CD14-positive monocyte (primary cell): ENCODE measurements at regions not wholly inside any gene's neighbourhood (a gene's known extent, or its start where the extent isn't known, plus 50 kb on each side); places are given as distances from the start of the nearest gene placed in this dataset.

Experiments
- DNase-seq, 3 donors: peaks; one replicate each; pipeline ENCODE4 v3.0.0-alpha.2; 2011 to 2022
- H2AFZ ChIP-seq: 2 replicates; pipeline ENCODE4 v1.6.0; 2012; ENCODE audit warnings: mild to moderate bottlenecking, low read depth, low read length, inconsistent platforms; ENCODE audit not compliant: insufficient read depth, poor library complexity, severe bottlenecking
- H3K27ac ChIP-seq, 2 donors: 1 replicate in 1 of 2; 2 replicates in 1 of 2; pipeline ENCODE4 v1.5.1; 2012 to 2013; ENCODE audit warnings: low read length in 2 of 2, control low read depth in 1 of 2, inconsistent platforms in 1 of 2, low read depth in 1 of 2, mild to moderate bottlenecking in 1 of 2
- H3K27me3 ChIP-seq, 2 donors: one replicate each; pipeline versions ENCODE4 v1.6.0 to v1.6.1; 2011 to 2013; ENCODE audit warnings: low read length in 2 of 2; ENCODE audit not compliant: control insufficient read depth in 2 of 2, insufficient read depth in 2 of 2
- H3K36me3 ChIP-seq, 2 donors: replicated peaks in 1 of 2; 1 replicate in 1 of 2; 2 replicates in 1 of 2; pipeline versions ENCODE4 v1.5.1 to v1.6.1; 2012 to 2013; ENCODE audit warnings: low read length in 2 of 2, control low read depth in 1 of 2, inconsistent platforms in 1 of 2, mild to moderate bottlenecking in 1 of 2; ENCODE audit not compliant: insufficient read depth in 2 of 2, control insufficient read depth in 1 of 2
- H3K4me1 ChIP-seq, 2 donors: 1 replicate in 1 of 2; 2 replicates in 1 of 2; pipeline versions ENCODE4 v1.5.1 to v1.6.1; 2012 to 2013; ENCODE audit warnings: low read length in 2 of 2, control low read depth in 1 of 2, inconsistent platforms in 1 of 2, mild to moderate bottlenecking in 1 of 2, moderate library complexity in 1 of 2; ENCODE audit not compliant: insufficient read depth in 2 of 2, control insufficient read depth in 1 of 2
- H3K4me2 ChIP-seq: replicated peaks from 2 replicates; pipeline ENCODE3; 2012; ENCODE audit warnings: low read length, moderate library complexity, mild to moderate bottlenecking; ENCODE audit not compliant: poor library complexity, severe bottlenecking; ENCODE audit errors: extremely low read depth
- H3K4me3 ChIP-seq, 3 experiments: fragments of 200-600 bp in 1 of 3; sonication (generic) in 1 of 3; replicated peaks in 1 of 3; 1 replicate in 2 of 3; 2 replicates in 1 of 3; pipeline ENCODE4 v1.5.1; 2011 to 2013; ENCODE audit warnings: low read length in 3 of 3, mild to moderate bottlenecking in 3 of 3, control low read depth in 2 of 3, low read depth in 2 of 3, inconsistent platforms in 1 of 3, moderate library complexity in 1 of 3
- H3K79me2 ChIP-seq: 2 replicates; pipeline ENCODE4 v1.6.0; 2012; ENCODE audit warnings: mild to moderate bottlenecking, control low read depth, inconsistent platforms, low read length, moderate library complexity; ENCODE audit not compliant: insufficient read depth
- H3K9ac ChIP-seq: 2 replicates; pipeline ENCODE4 v1.6.0; 2017; ENCODE audit warnings: low read length, mild to moderate bottlenecking; ENCODE audit not compliant: insufficient read depth, poor library complexity, severe bottlenecking
- H3K9me3 ChIP-seq, 2 donors: replicated peaks in 1 of 2; 1 replicate in 1 of 2; 2 replicates in 1 of 2; pipeline versions ENCODE4 v1.5.1 to v1.6.1; 2012 to 2013; ENCODE audit warnings: low read length in 2 of 2, control low read depth in 1 of 2; ENCODE audit not compliant: control insufficient read depth in 1 of 2, insufficient read depth in 1 of 2
- H4K20me1 ChIP-seq: 2 replicates; pipeline ENCODE4 v1.6.0; 2012; ENCODE audit warnings: mild to moderate bottlenecking, low read length, control low read depth, moderate library complexity; ENCODE audit not compliant: insufficient read depth
- H3K27ac Mint-ChIP-seq, 7 donors: one replicate each; pipeline ENCODE4 v1.8.0; 2020; ENCODE audit warnings: mild to moderate bottlenecking in 7 of 7, mixed read lengths in 7 of 7, moderate library complexity in 6 of 7, inconsistent platforms in 2 of 7
- H3K27me3 Mint-ChIP-seq, 3 donors: one replicate each; pipeline ENCODE4 v1.8.0; 2021 to 2022; ENCODE audit warnings: low read depth in 3 of 3, mild to moderate bottlenecking in 3 of 3, mixed read lengths in 3 of 3, moderate library complexity in 3 of 3, inconsistent platforms in 1 of 3
- H3K36me3 Mint-ChIP-seq, 2 donors: one replicate each; pipeline ENCODE4 v1.8.0; 2020; ENCODE audit warnings: mixed read lengths in 2 of 2, inconsistent platforms in 1 of 2, mild to moderate bottlenecking in 1 of 2
- H3K4me1 Mint-ChIP-seq: one replicate; pipeline ENCODE4 v1.8.0; 2020; ENCODE audit warnings: mild to moderate bottlenecking, mixed read lengths
- H3K4me3 Mint-ChIP-seq, 2 donors: one replicate each; pipeline ENCODE4 v1.8.0; 2020; ENCODE audit warnings: mild to moderate bottlenecking in 2 of 2, mixed read lengths in 2 of 2, moderate library complexity in 1 of 2
- H3K9me3 Mint-ChIP-seq, 7 donors: one replicate each; pipeline ENCODE4 v1.8.0; 2020 to 2022; ENCODE audit warnings: mixed read lengths in 7 of 7, mild to moderate bottlenecking in 6 of 7, moderate library complexity in 6 of 7, inconsistent platforms in 2 of 7
- WGBS: methylation state at CpG from one replicate; pipeline ENCODE4 v1.1.5; 2013; ENCODE audit warnings: missing lambda C conversion rate; ENCODE audit not compliant: insufficient coverage; 5-methylcytosine and 5-hydroxymethylcytosine counted together
- intact Hi-C, 2 donors: fragments of 100-400 bp; cut with micrococcal nuclease; formaldehyde crosslinking; loops; one replicate each; pipeline versions ENCODE4 v1.15.0 to v1.15.1; 2023
- TF ChIP-seq, protein P1 (sequence below): fragments of 200-600 bp; IDR thresholded peaks from one replicate; pipeline ENCODE4 v1.8.0; 2022; ENCODE audit warnings: antibody characterized with exemption, mild to moderate bottlenecking

- DNase-seq: no peak
- H4K20me1 ChIP-seq: no peaks in the 10 kb centered on the region
- H3K27ac ChIP-seq: no peak overlapping the region
- H3K4me1 ChIP-seq: peaks cover 0 to 7% of the 10 kb centered on the region in 2 donors
- H3K27me3 ChIP-seq: no peaks in the 10 kb centered on the region
- H3K4me2 ChIP-seq: no peak overlapping the region
- H3K36me3 ChIP-seq: no peaks in the 10 kb centered on the region
- intact Hi-C loops: no loop called here
- no peaks in the 10 kb centered on the region for H3K79me2 ChIP-seq
- no peak overlapping the region for H3K27ac Mint-ChIP-seq
- H3K4me3 Mint-ChIP-seq: no peak overlapping the region
- peaks cover 5% of the 10 kb centered on the region for H3K4me1 Mint-ChIP-seq
- WGBS: no CpG with 5 or more reads among the region's 2 CpGs
- H3K9me3 ChIP-seq: peaks cover 0 to 4% of the 10 kb centered on the region in 2 donors
- no peak overlapping the region for H3K4me3 ChIP-seq
- H3K27me3 Mint-ChIP-seq: peaks cover 0 to 1% (median 0%) of the 10 kb centered on the region in 3 donors
- no peaks in the 10 kb centered on the region for H3K36me3 Mint-ChIP-seq
- TF ChIP-seq, protein P1, sequence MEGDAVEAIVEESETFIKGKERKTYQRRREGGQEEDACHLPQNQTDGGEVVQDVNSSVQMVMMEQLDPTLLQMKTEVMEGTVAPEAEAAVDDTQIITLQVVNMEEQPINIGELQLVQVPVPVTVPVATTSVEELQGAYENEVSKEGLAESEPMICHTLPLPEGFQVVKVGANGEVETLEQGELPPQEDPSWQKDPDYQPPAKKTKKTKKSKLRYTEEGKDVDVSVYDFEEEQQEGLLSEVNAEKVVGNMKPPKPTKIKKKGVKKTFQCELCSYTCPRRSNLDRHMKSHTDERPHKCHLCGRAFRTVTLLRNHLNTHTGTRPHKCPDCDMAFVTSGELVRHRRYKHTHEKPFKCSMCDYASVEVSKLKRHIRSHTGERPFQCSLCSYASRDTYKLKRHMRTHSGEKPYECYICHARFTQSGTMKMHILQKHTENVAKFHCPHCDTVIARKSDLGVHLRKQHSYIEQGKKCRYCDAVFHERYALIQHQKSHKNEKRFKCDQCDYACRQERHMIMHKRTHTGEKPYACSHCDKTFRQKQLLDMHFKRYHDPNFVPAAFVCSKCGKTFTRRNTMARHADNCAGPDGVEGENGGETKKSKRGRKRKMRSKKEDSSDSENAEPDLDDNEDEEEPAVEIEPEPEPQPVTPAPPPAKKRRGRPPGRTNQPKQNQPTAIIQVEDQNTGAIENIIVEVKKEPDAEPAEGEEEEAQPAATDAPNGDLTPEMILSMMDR: no peak
- no peak overlapping the region for H2AFZ ChIP-seq
- H3K9ac ChIP-seq: no peak overlapping the region
- peaks cover 3 to 13% (median 5%) of the 10 kb centered on the region in 7 donors for H3K9me3 Mint-ChIP-seq
Observed at GRCh38 chr2:145156199-145156598, 636.3 kb upstream of the ZEB2 start.

DNA sequence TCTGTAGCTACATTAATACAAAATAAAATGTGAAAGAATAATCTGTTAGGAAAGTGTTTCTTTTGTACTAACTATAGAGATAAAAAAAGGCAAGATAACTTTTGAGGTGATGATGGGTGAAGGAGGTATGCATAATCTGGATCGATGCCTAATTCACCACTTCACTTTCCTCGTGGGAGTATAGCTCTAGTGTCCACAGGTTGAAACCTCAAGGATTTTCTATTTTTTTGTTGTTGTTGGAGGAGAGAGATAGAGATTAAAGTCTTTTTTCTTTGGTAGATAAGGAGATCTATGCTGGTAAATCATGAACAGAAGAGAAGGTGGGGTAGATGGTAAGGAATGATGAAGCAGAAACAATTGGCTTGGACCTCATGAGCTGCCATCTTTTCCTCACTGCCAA is 635.3 kb upstream of the ZEB2 start:
- peaks cover 0 to 7% of the 10 kb centered on the region in 2 donors for H3K4me1 ChIP-seq
- no peaks in the 10 kb centered on the region for H3K27me3 ChIP-seq
- 100% methylated on average over 2 of the region's 2 CpGs for WGBS
- Mint-ChIP-seq H3K4me1 (peaks cover 5% of the 10 kb centered on the region), H3K9me3 (peaks cover 0 to 13% (median 5%) of the 10 kb centered on the region in 7 donors), H3K36me3 (no peaks in the 10 kb centered on the region), H3K27ac (no peak overlapping the region), H3K4me3 (no peak overlapping the region), H3K27me3 (peaks cover 0 to 1% (median 0%) of the 10 kb centered on the region in 3 donors)
- H2AFZ ChIP-seq: no peak overlapping the region
- H3K36me3 ChIP-seq: no peaks in the 10 kb centered on the region
- no peak overlapping the region for H3K4me3 ChIP-seq
- intact Hi-C loops: no loop called here
- peaks cover 0 to 4% of the 10 kb centered on the region in 2 donors for H3K9me3 ChIP-seq
- no peak overlapping the region for H3K27ac ChIP-seq
- H3K4me2 ChIP-seq: no peak overlapping the region
- no peak overlapping the region for H3K9ac ChIP-seq
- H3K79me2 ChIP-seq: no peaks in the 10 kb centered on the region
- no peaks in the 10 kb centered on the region for H4K20me1 ChIP-seq
- no peak for DNase-seq
- TF ChIP-seq, protein P1: no peak
